ENCODE measurements at regions not wholly inside any gene's neighbourhood (a gene's known extent, or its start where the extent isn't known, plus 50 kb on each side); places are given as distances from the start of the nearest gene placed in this dataset.
"Not testable (repeated sequence)": the region's sequence is repeated elsewhere in the genome, so short reads cannot be mapped to it uniquely, and the experiment has no call there.

DNA sequence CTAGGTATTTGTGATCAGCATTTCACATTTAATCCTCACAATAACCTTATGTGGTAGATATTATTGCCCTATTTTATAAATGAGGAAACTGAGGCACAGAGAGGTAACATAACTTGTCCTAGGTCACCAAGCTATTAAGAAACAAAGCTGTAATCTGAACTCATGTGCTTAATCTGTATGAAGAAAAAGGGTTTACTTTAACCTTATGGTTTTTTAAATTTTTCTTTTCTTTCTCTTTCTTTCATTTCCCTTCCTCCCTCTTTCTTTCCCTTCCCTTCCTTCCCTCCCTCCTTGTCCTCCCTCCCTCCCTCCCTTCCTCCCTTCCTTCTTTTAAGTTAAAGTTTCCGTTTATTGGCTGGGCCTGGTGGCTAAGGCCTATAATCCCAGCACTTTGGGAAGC, 105.2 kb upstream of the AMZ2 start:
- DNase-seq: no peak

DNA sequence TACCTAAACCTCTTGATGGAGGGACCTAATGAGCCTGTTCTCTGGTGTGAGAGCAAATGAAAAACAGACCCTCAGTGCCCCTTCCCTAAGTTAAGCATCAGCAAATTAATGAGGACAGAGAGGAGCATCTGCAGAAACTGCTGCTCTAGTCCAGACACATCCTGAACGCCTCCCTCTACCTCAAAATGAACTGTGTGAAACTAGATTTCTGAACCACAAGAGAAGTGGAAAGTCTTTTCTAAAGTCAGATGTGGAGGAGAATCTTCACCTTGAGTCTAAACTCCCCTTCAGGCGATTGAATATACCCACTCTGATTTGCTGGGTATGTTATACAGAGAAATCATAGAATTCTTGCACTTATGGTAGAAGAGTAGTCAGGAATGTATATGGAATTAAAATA, 104.4 kb upstream of the AMZ2 start:
- no peak for DNase-seq

DNA sequence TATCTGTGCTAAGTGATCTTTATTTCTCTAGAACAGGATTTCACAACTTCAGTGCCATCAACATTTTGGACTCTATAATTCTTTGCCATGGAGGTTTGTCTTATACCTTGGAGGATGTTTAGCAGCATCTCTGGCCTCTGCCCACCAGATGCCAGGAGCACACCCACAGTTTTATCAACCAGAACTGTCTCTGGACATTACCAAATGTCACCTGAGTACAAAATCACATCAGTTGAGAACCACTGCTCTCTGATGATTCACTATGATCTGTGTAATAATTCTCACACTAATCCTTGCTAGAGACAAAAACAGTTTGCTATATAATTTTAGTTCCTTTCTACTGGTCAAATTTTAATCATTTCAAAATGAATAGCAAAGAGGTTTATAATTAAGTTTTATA, 102.8 kb upstream of the AMZ2 start:
- DNase-seq: no peak

DNA sequence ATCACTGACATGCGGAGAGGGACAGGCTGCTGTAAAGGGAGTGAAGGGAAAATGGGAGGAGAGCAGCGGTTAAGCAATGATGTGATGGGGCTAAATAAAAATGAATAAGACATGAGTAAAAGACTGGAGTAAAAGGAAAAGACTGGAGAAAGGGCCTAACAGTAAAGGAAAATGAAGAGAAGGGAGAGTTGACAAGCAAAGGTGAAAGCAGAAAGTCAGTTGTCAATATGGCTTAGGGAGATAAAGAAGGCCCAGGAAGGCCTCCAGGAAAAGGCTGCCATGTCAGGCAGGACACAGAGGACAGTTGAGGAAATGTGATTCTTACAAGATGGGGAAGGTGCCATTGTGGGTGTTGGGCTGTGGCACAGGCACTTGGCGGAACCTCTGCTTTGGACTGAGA, 98.9 kb upstream of the AMZ2 start:
- no peak for DNase-seq

DNA sequence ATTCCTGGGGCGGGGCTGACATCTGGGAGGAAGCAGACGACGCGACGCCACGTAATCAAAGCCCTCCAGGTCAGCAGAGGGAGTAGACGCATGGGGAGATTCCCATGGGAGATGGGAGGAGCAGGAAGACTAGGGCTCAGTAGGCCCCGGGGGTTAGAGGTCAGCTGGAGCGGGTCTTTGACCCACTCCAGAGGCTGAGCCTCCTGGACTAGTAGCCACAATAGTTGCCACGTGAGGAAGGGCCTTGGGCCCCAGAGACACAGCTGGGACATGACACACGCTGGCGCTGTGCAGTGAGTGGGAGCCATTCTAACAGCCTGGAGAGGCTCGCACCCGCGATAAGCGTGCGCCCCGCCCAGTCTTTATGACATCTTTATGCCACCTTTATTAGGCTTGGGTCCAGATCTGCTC, 95.7 kb upstream of the AMZ2 start:
- DNase-seq: no peak

DNA sequence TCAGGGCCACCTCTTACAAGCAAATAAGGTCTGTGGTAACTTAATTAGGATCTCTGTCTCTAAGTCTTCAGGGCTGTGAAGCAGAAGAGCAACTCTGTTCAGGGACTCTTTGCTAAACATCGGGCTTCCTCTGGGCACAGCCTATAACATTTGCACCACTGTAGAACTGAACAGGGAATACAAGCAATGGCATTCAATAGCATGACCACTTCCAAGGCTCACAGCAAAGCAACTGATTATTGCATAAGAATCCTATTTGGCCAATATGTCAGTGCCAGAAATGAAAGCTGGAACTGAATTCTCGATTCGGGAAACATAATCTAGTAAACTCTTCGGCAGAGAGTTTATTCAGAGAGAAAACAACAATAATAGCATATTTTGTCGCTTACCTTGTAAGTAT, 92.2 kb upstream of the AMZ2 start:
- no peak for DNase-seq

DNA sequence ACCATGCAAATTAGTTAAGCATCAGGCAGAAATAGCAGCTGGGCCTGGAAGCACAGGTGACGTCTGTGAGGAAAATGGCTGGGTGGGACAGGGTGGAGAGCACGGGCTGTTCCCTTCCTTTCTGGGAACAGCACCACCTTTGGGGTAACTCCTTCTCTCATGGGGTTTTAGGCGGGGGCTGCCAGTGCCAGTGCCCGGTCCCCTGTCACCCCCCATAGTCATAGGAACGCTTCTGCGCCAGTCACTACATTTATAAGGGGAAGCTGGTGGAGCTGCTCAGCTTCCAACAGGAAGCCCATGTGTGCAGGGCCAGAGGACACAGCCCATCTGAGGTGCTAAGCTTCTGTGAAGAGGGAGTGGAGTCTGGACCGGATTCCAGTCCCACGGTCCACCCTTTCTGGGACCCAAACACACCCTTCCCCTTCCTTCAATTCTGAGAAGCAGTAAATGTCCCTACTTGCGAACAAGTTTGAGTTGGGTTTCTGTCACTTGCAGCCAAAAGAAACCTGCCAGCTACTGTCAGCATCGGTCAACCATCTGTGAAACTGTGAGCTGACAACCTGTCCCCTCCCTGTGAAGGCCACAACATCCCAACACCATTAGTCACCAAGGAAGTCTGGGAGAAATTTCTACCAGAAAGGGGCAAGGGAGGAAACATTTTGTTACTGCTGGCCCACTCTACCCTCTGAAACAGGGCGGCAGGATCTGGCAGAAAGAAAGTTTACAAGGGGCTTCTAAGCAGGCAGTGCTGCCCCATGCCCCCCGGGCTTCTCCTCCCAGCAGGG, 86.0 kb upstream of the AMZ2 start:
- peak in 1 of 2 experiments; percentile 38 for DNase-seq

DNA sequence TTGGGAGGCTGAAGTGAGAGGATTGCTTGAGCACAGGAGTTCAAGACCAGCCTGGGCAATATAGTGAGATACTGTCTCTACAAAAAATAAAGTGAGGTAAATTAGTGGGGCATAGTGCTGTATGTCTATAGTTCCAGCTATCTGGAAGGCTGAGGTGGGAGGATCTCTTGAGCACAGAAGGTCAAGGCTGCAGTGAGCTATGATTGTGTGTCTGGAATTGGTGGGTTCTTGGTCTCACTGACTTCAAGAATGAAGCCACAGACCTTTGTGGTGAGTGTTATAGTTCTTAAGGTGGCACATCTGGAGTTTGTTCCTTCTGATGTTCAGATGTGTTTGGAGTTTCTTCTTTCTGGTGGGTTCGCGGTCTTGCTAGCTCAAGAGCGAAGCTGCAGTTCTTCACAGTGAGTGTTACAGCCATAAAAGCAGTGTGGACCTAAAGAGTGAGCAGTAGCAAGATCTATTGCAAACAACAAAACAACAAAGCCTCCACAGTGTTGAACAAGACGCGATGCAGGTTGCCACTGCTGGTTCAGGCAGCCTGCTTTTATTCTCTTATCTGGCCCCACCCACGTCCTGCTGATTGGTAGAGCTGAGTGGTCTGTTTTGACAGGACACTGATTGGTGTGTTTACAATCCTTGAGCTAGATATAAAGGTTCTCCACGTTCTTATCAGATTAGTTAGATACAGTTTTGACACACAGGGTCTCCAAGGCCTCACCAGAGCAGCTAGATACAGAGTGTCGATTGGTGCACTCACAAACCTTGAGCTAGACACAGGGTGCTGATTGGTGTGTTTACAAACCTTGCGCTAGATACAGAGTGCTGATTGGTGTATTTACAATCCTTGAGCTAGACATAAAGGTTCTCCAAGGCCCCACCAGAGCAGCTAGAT, 79.3 kb upstream of the AMZ2 start:
- DNase-seq: not testable (repeated sequence)

DNA sequence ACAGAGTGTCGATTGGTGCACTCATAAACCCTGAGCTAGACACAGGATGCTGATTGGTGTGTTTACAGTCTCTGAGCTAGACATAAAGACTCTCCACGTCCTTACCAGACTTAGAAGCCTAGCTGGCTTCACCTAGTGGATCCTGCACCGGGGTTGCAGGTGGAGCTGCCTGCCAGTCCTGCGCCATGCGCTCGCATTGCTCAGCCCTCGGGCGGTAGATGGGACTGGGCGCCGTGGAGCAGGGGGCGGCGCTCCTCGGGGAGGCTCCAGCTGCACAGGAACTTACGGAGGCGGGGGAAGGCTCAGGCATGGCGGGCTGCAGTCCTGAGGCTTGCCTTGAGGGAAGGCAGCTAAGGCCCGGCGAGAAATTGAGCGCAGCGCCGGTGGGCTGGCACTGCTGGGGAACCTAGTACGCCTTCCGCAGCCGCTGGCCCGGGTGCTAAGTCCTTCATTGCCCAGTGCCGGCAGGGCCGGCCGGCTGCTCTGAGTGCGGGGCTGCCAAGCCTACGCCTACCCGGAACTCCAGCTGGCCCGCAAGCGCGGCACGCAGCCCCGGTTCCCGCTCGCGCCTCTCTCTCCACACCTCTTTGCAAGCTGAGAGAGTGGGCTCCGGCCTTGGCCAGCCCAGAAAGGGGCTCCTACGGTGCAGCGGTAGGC, 78.5 kb upstream of the AMZ2 start:
- DNase-seq: peak; percentile 24 to 52

DNA sequence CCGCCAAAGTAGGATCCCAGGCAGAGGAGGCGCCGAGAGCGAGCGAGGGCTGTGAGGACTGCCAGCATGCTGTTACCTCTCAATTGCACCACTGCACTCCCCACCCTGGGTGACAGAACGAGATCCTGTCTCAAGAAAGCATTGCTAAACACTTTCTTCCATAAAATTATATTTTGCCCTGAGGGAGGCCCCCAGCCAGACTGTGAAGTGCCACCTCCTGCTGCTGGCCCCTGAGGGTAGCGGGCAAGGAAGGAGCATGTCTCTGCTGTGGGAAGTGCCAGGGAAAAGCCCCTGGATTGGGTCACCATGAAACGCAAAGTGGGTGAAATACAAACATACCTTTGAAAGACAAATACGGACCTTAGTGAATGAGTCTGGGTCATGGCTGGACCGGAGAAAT, 78.0 kb upstream of the AMZ2 start:
- no peak for DNase-seq

DNA sequence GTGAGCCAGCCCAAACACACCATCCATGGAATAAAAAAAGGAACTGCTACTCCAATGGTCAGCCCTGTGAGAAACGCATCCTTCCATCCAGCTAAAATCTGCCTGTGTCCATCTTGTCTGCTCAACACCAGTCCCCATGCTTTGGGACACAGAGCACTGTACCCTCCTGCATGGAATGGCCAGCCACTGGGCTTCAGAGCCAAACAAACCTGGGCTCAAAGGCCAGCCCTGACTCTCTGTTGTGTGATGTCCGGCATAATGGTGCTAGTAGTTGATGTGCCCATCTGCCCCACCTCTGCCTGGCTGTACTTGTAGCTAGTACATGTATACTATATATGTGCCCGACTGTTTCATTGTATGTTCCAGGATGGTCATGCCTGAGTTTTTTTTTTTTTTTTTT, 77.6 kb upstream of the AMZ2 start:
- DNase-seq: no peak

DNA sequence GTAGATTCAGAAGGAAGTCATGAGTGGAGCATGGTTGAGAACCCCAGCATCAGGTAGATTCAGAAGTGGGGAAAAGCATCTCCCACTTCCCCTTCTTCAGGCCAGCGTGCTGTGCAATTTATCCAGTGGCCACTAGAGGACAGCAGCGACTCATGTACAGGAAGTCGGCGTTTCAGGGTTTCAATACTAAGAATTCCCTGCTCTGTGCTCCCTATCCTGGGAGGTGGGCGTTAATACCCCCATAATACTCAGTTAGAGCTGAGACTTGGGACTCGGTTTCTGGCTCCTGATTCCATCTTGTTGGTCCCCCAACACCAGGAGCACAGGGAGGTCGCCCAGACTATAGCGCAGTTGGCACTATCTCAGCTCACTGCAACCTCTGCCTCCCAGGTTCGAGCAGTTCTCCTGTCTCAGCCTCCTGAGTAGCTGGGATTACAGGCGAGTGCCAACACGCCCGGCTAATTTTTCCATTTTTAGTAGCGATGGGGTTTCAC, 75.3 kb upstream of the AMZ2 start:
- peak; percentile 48 to 80 for DNase-seq

DNA sequence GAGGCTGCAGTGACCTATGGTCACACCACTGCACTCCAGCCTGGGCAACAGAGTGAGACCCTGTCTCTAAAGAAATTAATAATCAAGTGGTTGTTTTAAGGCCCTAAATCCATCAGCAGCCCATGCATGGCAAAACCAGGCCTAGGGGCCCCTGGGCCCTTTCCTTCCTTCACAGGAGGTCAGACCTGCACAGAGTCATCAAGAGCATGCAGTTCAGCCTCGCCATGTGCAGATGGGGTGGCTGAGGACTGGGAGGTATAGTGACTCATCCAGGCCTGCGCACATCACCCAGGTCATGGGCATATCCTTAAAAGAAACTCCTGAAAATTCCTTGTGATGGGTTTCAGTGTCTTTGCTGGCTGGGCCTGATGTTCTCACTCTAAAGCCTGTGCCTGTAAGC, 72.4 kb upstream of the AMZ2 start:
- no peak for DNase-seq

DNA sequence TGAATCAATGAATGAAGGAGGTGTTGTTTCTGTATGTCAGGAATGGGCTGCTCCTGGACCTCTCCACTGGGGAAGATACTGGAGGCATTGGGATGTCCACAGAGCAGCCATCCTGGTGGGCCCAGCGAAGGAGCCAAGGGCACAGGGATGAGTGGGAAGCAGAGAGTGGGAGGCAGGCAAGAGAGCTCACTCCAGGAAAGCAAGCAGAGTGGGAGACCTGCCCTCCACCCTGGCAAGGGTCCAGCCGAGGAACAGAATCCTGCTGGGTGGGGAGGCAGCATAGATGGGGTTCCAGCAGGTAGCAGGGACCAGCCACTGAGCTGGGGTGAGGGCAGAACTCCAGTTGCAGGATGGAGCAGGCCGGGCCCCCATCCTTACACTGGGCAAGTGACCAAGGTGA, 71.9 kb upstream of the AMZ2 start:
- no peak for DNase-seq

DNA sequence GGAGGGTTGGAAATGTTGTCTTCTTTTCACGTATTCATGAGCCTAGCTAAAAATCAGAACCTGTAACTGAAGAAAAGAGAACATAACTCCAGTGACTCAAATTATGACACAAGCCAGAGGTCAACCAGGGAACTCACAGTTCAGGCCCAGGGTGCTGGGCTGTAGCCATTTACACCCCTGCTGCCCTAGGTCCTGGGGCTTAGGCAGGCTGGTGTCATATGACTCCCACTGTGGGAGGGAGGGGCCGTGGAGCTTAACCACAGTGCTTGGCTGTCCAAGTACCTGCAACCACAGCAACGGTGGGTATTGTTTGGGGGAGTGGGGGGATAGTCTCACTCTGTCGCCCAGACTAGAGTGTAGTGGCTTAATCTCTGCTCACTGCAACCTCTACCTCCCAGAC, 71.1 kb upstream of the AMZ2 start:
- peak in 1 of 2 experiments; percentile 40 for DNase-seq

DNA sequence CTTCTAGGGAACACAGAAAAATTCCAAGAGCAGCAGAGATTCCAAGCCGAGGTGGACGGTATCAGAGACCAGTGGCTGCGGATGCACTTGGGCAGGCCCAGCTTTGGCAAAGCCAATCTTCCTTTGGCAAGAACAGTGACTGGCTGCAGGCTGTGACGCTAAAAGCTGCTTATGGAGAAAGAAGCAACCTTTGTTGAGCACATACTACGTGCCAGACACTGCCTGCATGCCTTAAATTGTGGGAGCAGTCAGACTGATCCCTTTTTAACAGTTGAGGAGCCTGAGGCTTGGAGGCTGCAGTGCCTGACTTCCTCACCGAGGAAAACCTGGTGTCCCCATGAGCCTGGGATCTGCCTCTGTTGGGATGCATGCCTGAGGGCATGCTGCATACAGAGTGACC, 69.0 kb upstream of the AMZ2 start:
- no peak for DNase-seq

DNA sequence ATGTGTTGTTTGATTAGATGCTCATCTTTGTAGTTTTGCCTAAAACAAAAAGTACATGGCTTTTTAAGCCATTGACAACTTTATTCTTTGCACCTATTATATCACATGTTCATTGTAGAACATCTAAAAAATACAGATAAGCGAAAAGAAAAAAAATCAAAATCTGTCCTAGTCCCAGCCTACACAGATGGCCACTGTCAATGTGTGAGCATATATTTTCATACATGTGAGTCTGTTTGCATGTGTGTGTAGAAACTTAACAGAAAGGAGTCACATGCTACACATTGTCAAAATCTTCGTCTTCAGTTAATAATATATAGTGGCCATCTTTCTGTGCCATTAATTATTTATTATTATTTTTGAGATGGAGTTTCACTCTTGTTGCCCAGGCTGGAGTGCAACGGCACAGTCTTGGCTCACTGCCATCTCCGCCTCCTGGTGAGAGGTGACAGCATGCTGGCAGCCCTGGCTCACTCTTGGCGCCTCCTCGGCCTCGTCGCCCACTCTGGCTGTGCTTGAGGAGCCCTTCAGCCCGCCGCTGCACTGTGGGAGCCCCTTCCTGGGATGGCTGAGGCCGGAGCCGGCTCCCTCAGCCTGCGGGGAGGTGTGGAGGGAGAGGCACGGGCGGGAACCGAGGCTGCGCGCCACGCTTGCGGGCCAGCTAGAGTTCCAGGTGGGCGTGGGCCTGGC, 68.5 kb upstream of the AMZ2 start:
- peak in 1 of 2 experiments; percentile 39 for DNase-seq

DNA sequence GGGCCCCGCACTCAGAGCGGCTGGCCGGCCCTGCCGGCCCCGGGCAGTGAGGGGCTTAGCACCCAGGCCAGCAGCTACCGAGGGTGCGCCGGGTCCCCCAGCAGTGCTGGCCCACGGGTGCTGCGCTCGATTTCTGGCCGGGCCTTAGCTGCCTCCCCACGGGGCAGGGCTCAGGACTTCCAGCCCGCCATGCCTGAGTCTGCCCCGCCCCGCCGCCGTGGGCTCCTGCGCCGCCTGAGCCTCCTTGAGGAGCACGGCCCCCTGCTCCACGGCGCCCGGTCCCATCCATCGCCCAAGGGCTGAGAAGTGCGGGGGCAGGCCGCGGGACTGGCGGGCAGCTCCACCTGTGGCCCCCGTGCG, 67.9 kb upstream of the AMZ2 start:
- DNase-seq: no peak

DNA sequence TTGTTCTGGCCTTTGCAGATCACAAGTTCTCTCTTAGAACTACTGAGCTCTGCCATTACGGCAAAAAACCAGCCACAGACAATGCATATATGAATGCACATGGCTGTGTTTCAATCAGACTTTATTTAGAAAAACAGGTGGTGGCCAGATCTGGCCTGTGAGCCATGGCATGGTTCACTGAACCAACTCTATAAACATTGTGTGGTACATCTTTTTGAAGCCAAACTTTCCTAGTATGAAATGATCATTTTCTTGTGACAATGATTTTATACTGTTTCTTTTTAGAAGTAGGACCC, 65.9 kb upstream of the AMZ2 start:
- DNase-seq: no peak

DNA sequence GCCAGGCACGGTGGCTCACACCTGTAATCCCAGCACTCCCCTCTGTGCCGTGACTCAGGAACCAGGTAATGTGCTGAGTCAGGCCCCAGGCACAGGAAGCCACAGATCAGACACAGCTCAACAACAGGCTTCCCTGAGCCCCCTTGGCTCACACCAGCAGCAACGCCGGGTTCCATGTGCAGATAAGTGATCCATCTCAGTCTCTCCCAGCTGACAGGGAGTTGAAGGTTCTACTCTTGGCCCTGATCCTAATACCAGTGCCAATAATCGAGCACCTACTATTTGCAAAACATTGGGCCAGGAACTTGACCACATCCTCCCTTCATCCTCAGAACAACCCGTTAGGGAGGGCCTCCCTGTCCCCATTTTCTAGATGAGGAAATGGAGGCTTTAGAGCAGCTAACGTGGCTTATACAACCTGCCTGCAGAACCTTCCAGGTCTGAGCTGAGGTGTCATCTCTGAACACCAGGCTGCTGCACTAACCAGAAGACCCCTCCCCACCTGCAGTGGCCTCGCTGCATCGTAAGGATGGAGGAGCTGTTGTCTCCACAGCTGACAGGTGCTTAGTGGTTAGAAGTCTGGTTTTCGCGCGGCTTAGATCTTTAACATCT, 64.8 kb upstream of the AMZ2 start:
- DNase-seq: no peak

DNA sequence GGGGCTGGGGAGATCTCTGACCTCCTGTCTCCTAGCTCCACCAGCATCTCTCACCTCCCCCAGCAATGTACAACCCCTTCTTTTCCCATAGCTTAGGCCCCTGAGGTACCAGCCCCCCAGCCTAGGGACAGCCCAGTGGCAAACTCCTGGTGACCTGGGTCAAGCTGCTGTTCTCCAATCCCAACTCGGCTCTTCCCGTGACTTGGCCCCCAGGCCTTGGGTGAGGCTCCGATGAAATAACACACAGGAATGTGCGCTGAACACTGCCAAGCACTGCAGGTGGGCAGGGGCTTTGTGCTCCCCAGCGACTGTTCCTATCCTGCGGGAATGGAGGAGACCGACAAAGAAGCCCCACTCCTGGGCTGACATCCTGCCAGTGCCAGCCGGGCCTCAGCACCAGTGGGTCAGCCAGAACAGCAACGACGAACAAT, 63.7 kb upstream of the AMZ2 start:
- no peak for DNase-seq

DNA sequence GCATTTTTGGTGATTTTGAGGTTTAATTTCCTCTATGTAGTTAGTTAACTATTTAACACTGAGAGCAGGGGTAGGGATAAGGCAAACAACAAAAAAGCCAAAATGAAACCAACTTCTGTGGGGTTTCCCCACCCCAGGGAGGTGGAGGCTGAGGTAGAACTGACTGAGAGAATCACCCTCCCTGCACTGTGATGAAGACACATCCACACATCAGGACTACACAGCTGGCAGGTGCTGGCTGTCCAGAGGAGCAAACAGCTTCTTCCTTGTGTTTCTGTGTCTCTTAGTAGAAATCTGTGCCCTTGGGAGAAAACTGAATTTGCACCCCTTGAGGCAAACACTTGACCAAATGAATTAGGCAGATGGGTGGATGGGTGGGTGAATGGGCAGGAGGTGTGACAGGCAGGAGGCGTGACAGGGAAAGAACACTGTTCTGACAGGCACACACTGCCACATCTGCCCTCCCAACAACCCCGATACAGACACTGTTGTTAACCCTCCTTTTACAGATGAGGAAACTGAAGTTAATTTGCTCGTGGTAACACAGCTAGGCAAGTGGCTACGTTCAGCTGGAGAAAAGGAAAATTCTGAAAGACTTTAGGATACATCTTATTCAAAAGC, 62.9 kb upstream of the AMZ2 start:
- no peak for DNase-seq

Data from NCI-H524 (cell line).